ENCODE measurements at regions not wholly inside any gene's neighbourhood (a gene's known extent, or its start where the extent isn't known, plus 50 kb on each side); places are given as distances from the start of the nearest gene placed in this dataset.

- no peaks in the 10 kb centered on the region for H3K9me3 Mint-ChIP-seq (ENCODE audit: unreplicated experiment)
- H3K36me3 Mint-ChIP-seq (ENCODE audit: unreplicated experiment): no peaks in the 10 kb centered on the region
- H3K4me3 Mint-ChIP-seq (ENCODE audit: unreplicated experiment): no peak overlapping the region
- no peak overlapping the region for H3K27ac Mint-ChIP-seq (ENCODE audit: unreplicated experiment)
- peaks cover 2% of the 10 kb centered on the region for H3K4me1 Mint-ChIP-seq (ENCODE audit: low read depth, unreplicated experiment)
- H3K27me3 Mint-ChIP-seq (ENCODE audit: unreplicated experiment): no peaks in the 10 kb centered on the region
- DNase-seq: no peak
- no peak for TF ChIP-seq CTCF (IDR thresholded peaks at IDR 0.05; ENCODE audit: partially characterized antibody, unreplicated experiment)
Measured at GRCh38 chr9:26175264-26175663, 497.0 kb upstream of the TUSC1 start.

- no peak for DNase-seq
- Mint-ChIP-seq H3K36me3 (ENCODE audit: unreplicated experiment) (no peaks in the 10 kb centered on the region), H3K4me3 (ENCODE audit: unreplicated experiment) (no peak overlapping the region), H3K27ac (ENCODE audit: unreplicated experiment) (no peak overlapping the region), H3K9me3 (ENCODE audit: unreplicated experiment) (no peaks in the 10 kb centered on the region), H3K4me1 (ENCODE audit: low read depth, unreplicated experiment) (peaks cover 2% of the 10 kb centered on the region), H3K27me3 (ENCODE audit: unreplicated experiment) (no peaks in the 10 kb centered on the region)
- no peak for TF ChIP-seq CTCF (IDR thresholded peaks at IDR 0.05; ENCODE audit: partially characterized antibody, unreplicated experiment)
Measured at GRCh38 chr9:26172301-26172700, 494.1 kb upstream of the TUSC1 start.

GRCh38 chr9:26171691-26172090, 493.4 kb upstream of the TUSC1 start:
- no peaks in the 10 kb centered on the region for H3K36me3 Mint-ChIP-seq (ENCODE audit: unreplicated experiment)
- TF ChIP-seq CTCF (IDR thresholded peaks at IDR 0.05; ENCODE audit: partially characterized antibody, unreplicated experiment): no peak
- H3K27ac Mint-ChIP-seq (ENCODE audit: unreplicated experiment): no peak overlapping the region
- no peaks in the 10 kb centered on the region for H3K27me3 Mint-ChIP-seq (ENCODE audit: unreplicated experiment)
- no peak for DNase-seq
- H3K9me3 Mint-ChIP-seq (ENCODE audit: unreplicated experiment): no peaks in the 10 kb centered on the region
- H3K4me3 Mint-ChIP-seq (ENCODE audit: unreplicated experiment): no peak overlapping the region
- H3K4me1 Mint-ChIP-seq (ENCODE audit: low read depth, unreplicated experiment): peaks cover 2% of the 10 kb centered on the region

GRCh38 chr9:26170190-26170589, 491.9 kb upstream of the TUSC1 start:
- Mint-ChIP-seq H3K36me3 (ENCODE audit: unreplicated experiment) (no peaks in the 10 kb centered on the region), H3K4me1 (ENCODE audit: low read depth, unreplicated experiment) (peaks cover 2% of the 10 kb centered on the region), H3K4me3 (ENCODE audit: unreplicated experiment) (no peak overlapping the region), H3K9me3 (ENCODE audit: unreplicated experiment) (no peaks in the 10 kb centered on the region), H3K27me3 (ENCODE audit: unreplicated experiment) (no peaks in the 10 kb centered on the region), H3K27ac (ENCODE audit: unreplicated experiment) (no peak overlapping the region)
- no peak for TF ChIP-seq CTCF (IDR thresholded peaks at IDR 0.05; ENCODE audit: partially characterized antibody, unreplicated experiment)
- no peak for DNase-seq

GRCh38 chr9:26169708-26170107, 491.5 kb upstream of the TUSC1 start:
- no peak overlapping the region for H3K27ac Mint-ChIP-seq (ENCODE audit: unreplicated experiment)
- no peak for TF ChIP-seq CTCF (IDR thresholded peaks at IDR 0.05; ENCODE audit: partially characterized antibody, unreplicated experiment)
- no peaks in the 10 kb centered on the region for H3K27me3 Mint-ChIP-seq (ENCODE audit: unreplicated experiment)
- H3K4me3 Mint-ChIP-seq (ENCODE audit: unreplicated experiment): no peak overlapping the region
- H3K4me1 Mint-ChIP-seq (ENCODE audit: low read depth, unreplicated experiment): peaks cover 2% of the 10 kb centered on the region
- H3K36me3 Mint-ChIP-seq (ENCODE audit: unreplicated experiment): no peaks in the 10 kb centered on the region
- no peaks in the 10 kb centered on the region for H3K9me3 Mint-ChIP-seq (ENCODE audit: unreplicated experiment)
- DNase-seq: no peak

All from glutamatergic neuron (in vitro differentiated cells).